Adrenal gland (tissue), 5 donors: ENCODE measurements at regions not wholly inside any gene's neighbourhood (a gene's known extent, or its start where the extent isn't known, plus 50 kb on each side); places are given as distances from the start of the nearest gene placed in this dataset.

Experiments used
- CTCF ChIP-seq, 6 experiments: fragments of 450-650 bp in 4 of 6; fragments of 200-600 bp in 2 of 6; sonication (generic) in 1 of 6; IDR thresholded peaks; 1 replicate in 5 of 6; 2 replicates in 1 of 6; pipeline versions ENCODE4 v1.5.1 to v1.8.0; 2016 to 2021; ENCODE audit warnings: antibody characterized with exemption in 6 of 6, mild to moderate bottlenecking in 2 of 6, moderate library complexity in 1 of 6
- POLR2A ChIP-seq, 2 donors: fragments of 450-650 bp; IDR thresholded peaks; one replicate each; pipeline ENCODE4 v1.6.1; 2017; ENCODE audit warnings: antibody characterized with exemption in 2 of 2, mild to moderate bottlenecking in 2 of 2, moderate library complexity in 1 of 2
- donor health status: DM: no; HTN: no; CAD: no.

GRCh38 chr11:10376061-10376460 lies 71.2 kb downstream of the ADM start:
- TF ChIP-seq CTCF (IDR thresholded peaks at IDR 0.05) (no peak), POLR2A (IDR thresholded peaks at IDR 0.05) (no peak)
